GM12801 (cell line): ENCODE measurements at regions not wholly inside any gene's neighbourhood (a gene's known extent, or its start where the extent isn't known, plus 50 kb on each side); places are given as distances from the start of the nearest gene placed in this dataset.

Experiments
- CTCF ChIP-seq: IDR thresholded peaks from one replicate; pipeline ENCODE4 v1.5.1; 2011; ENCODE audit warnings: control low read depth; ENCODE audit not compliant: insufficient read length; ENCODE audit errors: extremely low read depth

DNA sequence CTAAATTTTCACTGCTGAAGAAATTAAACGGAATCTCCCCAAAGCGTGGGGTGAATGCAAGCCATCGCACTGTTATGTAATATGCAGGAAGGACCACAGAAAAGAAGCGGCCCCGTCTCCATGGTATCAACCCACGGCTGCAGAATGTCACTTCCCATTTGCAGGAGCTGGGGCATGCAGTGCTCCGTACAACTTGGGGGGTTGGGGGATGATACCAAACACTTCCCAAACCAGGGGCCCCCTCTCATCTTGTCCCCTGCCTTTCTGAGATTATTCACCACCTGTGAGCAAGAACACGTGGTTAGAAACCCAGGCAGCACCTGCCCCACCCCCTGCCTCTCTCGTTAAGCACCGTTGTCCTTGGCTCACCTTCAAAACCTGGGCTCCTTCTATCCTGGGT is 505.1 kb upstream of the TMEM132C start:
- TF ChIP-seq CTCF: no peak

- TF ChIP-seq CTCF: no peak
These were observed 499.3 kb upstream of the TMEM132C start for GRCh38 chr12:127767656-127768055.

- no peak for TF ChIP-seq CTCF
These were observed 496.9 kb upstream of the TMEM132C start for GRCh38 chr12:127770118-127770517.

DNA sequence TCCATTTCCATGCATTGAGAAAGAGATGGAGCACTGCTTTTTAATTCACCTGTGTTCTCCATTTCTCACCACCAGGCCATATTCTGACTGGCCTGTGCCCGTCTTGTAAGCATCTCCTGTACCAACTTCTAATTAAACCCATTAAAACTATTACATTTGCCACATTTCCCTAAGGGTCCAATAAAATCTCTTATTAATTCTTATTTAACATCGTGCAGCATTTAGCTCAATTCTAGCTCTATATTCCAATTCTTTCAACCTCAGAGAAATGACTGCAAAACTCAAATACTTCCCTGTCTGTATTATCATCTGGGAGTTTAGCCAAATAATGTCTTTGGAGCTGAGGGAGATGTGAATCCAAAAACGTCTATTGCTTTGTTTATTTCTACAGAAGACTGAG is 495.4 kb upstream of the TMEM132C start:
- no peak for TF ChIP-seq CTCF

GRCh38 chr12:127773520-127773919 is 493.4 kb upstream of the TMEM132C start:
- no peak for TF ChIP-seq CTCF

- TF ChIP-seq CTCF: no peak
These were observed 492.1 kb upstream of the TMEM132C start for GRCh38 chr12:127774828-127775227.

DNA sequence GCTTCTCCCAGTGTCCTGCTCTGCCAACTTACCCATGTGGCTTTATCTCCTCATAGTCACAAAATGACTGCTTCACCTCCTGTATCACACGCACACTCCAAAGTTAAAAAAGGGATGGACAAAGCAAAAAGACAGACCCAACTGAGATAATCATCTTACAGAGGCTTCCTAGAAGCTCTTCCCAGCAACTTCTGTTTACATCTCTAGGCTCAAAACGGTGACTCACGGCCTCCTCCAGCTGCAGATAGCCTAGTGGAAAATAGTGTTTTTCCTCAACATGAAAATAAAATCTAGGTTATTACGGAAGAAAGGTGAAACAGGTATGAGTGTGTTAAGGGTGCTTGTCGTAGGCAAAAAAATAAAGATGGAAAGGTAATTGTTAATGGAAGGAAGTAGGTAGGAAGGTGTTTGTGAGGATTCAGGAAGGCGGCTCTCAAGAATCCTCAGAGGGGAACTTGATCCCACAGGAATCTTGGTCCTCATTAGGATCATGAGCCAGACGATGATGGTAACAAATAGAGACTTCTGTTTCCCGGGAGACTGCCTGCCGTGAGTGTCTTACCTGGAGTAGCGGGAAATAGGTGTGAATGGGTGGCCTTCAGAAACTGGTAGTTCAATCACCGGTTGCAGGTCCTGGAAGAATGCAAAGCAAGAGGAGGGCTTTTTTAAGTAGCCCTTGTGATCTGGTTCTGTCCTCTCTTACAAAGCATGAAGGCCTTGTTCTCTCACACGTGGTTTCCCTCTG is 487.5 kb upstream of the TMEM132C start:
- TF ChIP-seq CTCF: no peak

DNA sequence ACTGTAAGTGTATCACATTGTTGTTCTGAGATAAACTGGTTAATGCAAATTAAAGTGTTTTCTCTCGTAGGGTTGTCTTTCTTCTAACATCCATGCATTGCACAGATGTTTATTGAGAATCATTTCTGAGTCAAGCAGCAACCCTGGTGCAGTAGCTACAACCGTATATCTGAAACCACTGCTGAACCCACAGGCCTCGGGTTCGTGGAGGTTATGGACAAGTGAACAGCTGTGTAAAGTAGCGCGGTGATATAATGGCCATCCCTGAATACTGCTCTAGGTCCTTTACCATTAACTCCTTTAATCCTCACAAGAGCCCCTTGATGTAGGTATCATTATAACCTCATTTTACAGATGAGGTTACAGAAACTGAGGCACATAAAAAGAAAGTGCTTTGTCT is 486.1 kb upstream of the TMEM132C start:
- no peak for TF ChIP-seq CTCF
